SK-N-SH treated with all-trans-retinoic acid at 6 μM for 48 hours (cell line): ENCODE measurements at regions not wholly inside any gene's neighbourhood (a gene's known extent, or its start where the extent isn't known, plus 50 kb on each side); places are given as distances from the start of the nearest gene placed in this dataset.
"Not testable (repeated sequence)": the region's sequence is repeated elsewhere in the genome, so short reads cannot be mapped to it uniquely, and the experiment has no call there.

Experiments used
- ATAC-seq: fragments of 200-7000 bp; cut with Tn5 transposase; 3 replicates; pipeline ENCODE4 v1.9.1; 2020; ENCODE audit warnings: mild to moderate bottlenecking, moderate library complexity
- ARNTL ChIP-seq: fragments of 450-650 bp; formaldehyde crosslinking; IDR thresholded peaks from 2 replicates; pipeline ENCODE4 v1.5.0; 2020; ENCODE audit warnings: low read depth, mild to moderate bottlenecking, moderate library complexity, borderline replicate concordance
- BACH2 ChIP-seq: fragments of 250-450 bp; sonication (Bioruptor Pico); IDR thresholded peaks from 2 replicates; pipeline ENCODE4 v1.9.0; 2021; ENCODE audit warnings: mild to moderate bottlenecking, borderline replicate concordance
- CREB5 ChIP-seq: fragments of 250-450 bp; sonication (Bioruptor Pico); IDR thresholded peaks from 2 replicates; pipeline ENCODE4 v1.5.1; 2020; ENCODE audit warnings: low read depth, mild to moderate bottlenecking, moderate library complexity
- CSRNP3 ChIP-seq: fragments of 250-450 bp; sonication (Bioruptor Pico); IDR thresholded peaks from 2 replicates; pipeline ENCODE4 v1.5.1; 2021; ENCODE audit warnings: mild to moderate bottlenecking, moderate library complexity
- ESRRG ChIP-seq: fragments of 250-450 bp; sonication (Bioruptor Pico); IDR thresholded peaks from 2 replicates; pipeline ENCODE4 v1.6.1; 2021; ENCODE audit warnings: mild to moderate bottlenecking
- GLIS3 ChIP-seq: fragments of 250-450 bp; sonication (Bioruptor Pico); IDR thresholded peaks from 2 replicates; pipeline ENCODE4 v1.5.0; 2020; ENCODE audit warnings: mild to moderate bottlenecking, moderate library complexity
- OSR1 ChIP-seq: fragments of 250-450 bp; sonication (Bioruptor Pico); IDR thresholded peaks from 2 replicates; pipeline ENCODE4 v1.8.0; 2022; ENCODE audit warnings: moderate library complexity, mild to moderate bottlenecking, inconsistent platforms
- POU6F1 ChIP-seq: fragments of 250-450 bp; sonication (Bioruptor Pico); IDR thresholded peaks from 2 replicates; pipeline ENCODE4 v1.8.0; 2021; ENCODE audit warnings: low read depth, mild to moderate bottlenecking, moderate library complexity, borderline replicate concordance
- PPARA ChIP-seq: fragments of 250-450 bp; sonication (Bioruptor Pico); IDR thresholded peaks from 2 replicates; pipeline ENCODE4 v1.5.0; 2020; ENCODE audit warnings: mild to moderate bottlenecking, borderline replicate concordance
- RARB ChIP-seq: fragments of 250-450 bp; sonication (Bioruptor Pico); IDR thresholded peaks from 2 replicates; pipeline ENCODE4 v1.8.0; 2021; ENCODE audit warnings: mild to moderate bottlenecking, moderate library complexity
- SNAI2 ChIP-seq: fragments of 250-450 bp; sonication (Bioruptor Pico); IDR thresholded peaks from 2 replicates; pipeline ENCODE4 v1.5.0; 2020; ENCODE audit warnings: mild to moderate bottlenecking, moderate library complexity
- TOX ChIP-seq: fragments of 250-450 bp; sonication (Bioruptor Pico); IDR thresholded peaks from 2 replicates; pipeline ENCODE4 v1.8.0; 2021; ENCODE audit warnings: mild to moderate bottlenecking, moderate library complexity, borderline replicate concordance
- TSHZ2 ChIP-seq: fragments of 250-450 bp; sonication (Bioruptor Pico); IDR thresholded peaks from 2 replicates; pipeline ENCODE4 v1.5.0; 2020; ENCODE audit warnings: mild to moderate bottlenecking, moderate library complexity
- ZC3H10 ChIP-seq: fragments of 250-450 bp; sonication (Bioruptor Pico); IDR thresholded peaks from 2 replicates; pipeline ENCODE4 v1.5.1; 2021; ENCODE audit warnings: mild to moderate bottlenecking, moderate library complexity
- ZFP3 ChIP-seq: fragments of 250-450 bp; sonication (Bioruptor Pico); IDR thresholded peaks from 2 replicates; pipeline ENCODE4 v1.5.0; 2020; ENCODE audit warnings: mild to moderate bottlenecking, moderate library complexity
- ZNF565 ChIP-seq: fragments of 450-650 bp; formaldehyde crosslinking; conservative IDR thresholded peaks from 2 replicates; pipeline ENCODE4 v1.5.0; 2020; ENCODE audit warnings: low read depth, mild to moderate bottlenecking, moderate library complexity
- ZNF8 ChIP-seq: fragments of 450-650 bp; formaldehyde crosslinking; IDR thresholded peaks from 2 replicates; pipeline ENCODE4 v1.5.0; 2020; ENCODE audit warnings: mild to moderate bottlenecking, moderate library complexity

- ATAC-seq = no peak
- no peak for TF ChIP-seq ZC3H10 (CRISPR knock-in tag)
- TF ChIP-seq CREB5 (CRISPR knock-in tag) = no peak
- no peak for TF ChIP-seq BACH2 (CRISPR knock-in tag)
- no peak for TF ChIP-seq OSR1 (CRISPR knock-in tag)
- TF ChIP-seq PPARA (CRISPR knock-in tag) = no peak
- no peak for TF ChIP-seq ZNF565
- no peak for TF ChIP-seq RARB (CRISPR knock-in tag)
- TF ChIP-seq ZNF8 (CRISPR knock-in tag) = no peak
- TF ChIP-seq CSRNP3 (CRISPR knock-in tag) = no peak
These were observed 105.0 kb downstream of the OTUD1 start for GRCh38 chr10:23543691-23544380.

GRCh38 chr10:23545866-23546265 lies 107.0 kb downstream of the OTUD1 start:
- not testable (repeated sequence) for ATAC-seq

- peak; percentile 89 for ATAC-seq
- TF ChIP-seq TOX (CRISPR knock-in tag) (no peak), SNAI2 (no peak), POU6F1 (CRISPR knock-in tag) (no peak), ESRRG (CRISPR knock-in tag) (no peak), CREB5 (CRISPR knock-in tag) (no peak), TSHZ2 (CRISPR knock-in tag) (no peak), OSR1 (CRISPR knock-in tag) (no peak), ZC3H10 (CRISPR knock-in tag) (no peak), ZFP3 (CRISPR knock-in tag) (no peak)
These were observed 118.0 kb downstream of the OTUD1 start for GRCh38 chr10:23556727-23557440.

GRCh38 chr10:23557777-23558176 lies 118.9 kb downstream of the OTUD1 start:
- peak; percentile 77 for ATAC-seq
- TF ChIP-seq ARNTL (CRISPR knock-in tag) (no peak), ZC3H10 (CRISPR knock-in tag) (peak; percentile 41; the same call in 1 of the 2 replicates)

- peak; percentile 36 for ATAC-seq
- TF ChIP-seq ESRRG (CRISPR knock-in tag) = no peak
- TF ChIP-seq ARNTL (CRISPR knock-in tag) = no peak
- TF ChIP-seq ZFP3 (CRISPR knock-in tag) = no peak
- TF ChIP-seq GLIS3 (CRISPR knock-in tag) = no peak
These were observed 119.5 kb downstream of the OTUD1 start for GRCh38 chr10:23558361-23558799.
